GM12878 (cell line): ENCODE measurements at regions not wholly inside any gene's neighbourhood (a gene's known extent, or its start where the extent isn't known, plus 50 kb on each side); places are given as distances from the start of the nearest gene placed in this dataset.

Experiments used
- ATF2 ChIP-seq: IDR thresholded peaks from 2 replicates; pipeline ENCODE4 v1.6.1; 2012; ENCODE audit warnings: low read length, inconsistent platforms
- CREM ChIP-seq: IDR thresholded peaks from 2 replicates; pipeline ENCODE4 v1.6.1; 2014; ENCODE audit warnings: antibody characterized with exemption, low read depth
- E2F8 ChIP-seq: fragments of 450-650 bp; IDR thresholded peaks from 2 replicates; pipeline ENCODE4 v1.6.1; 2018; ENCODE audit warnings: mild to moderate bottlenecking, low read depth, moderate library complexity; ENCODE audit not compliant: partially characterized antibody
- EP300 ChIP-seq, 2 experiments: fragments of 150-350 bp in 1 of 2; IDR thresholded peaks; 2 replicates each; pipeline ENCODE4 v1.6.1; 2011 to 2012; ENCODE audit warnings: low read depth in 2 of 2, low read length in 2 of 2, borderline replicate concordance in 1 of 2, improper control_type of control experiment in 1 of 2, inconsistent platforms in 1 of 2; ENCODE audit not compliant: control insufficient read depth in 1 of 2
- FOS ChIP-seq: IDR thresholded peaks from 3 replicates; pipeline ENCODE4 v1.6.1; 2011; ENCODE audit warnings: borderline replicate concordance; ENCODE audit not compliant: insufficient read length; ENCODE audit errors: extremely low read depth
- RCOR1 ChIP-seq: conservative IDR thresholded peaks from 2 replicates; pipeline ENCODE4 v1.6.1; 2012; ENCODE audit warnings: low read depth, low read length, improper control_type of control experiment
- TF ChIP-seq, protein P1 (sequence below): fragments of 450-650 bp; IDR thresholded peaks from 2 replicates; pipeline ENCODE4 v1.6.1; 2017; ENCODE audit warnings: mild to moderate bottlenecking, low read depth, inconsistent platforms; ENCODE audit not compliant: poor library complexity, severe bottlenecking
- TF ChIP-seq, protein P2 (sequence below): fragments of 450-650 bp; IDR thresholded peaks from 2 replicates; pipeline ENCODE4 v1.6.1; 2017; ENCODE audit warnings: low read depth, mild to moderate bottlenecking, moderate library complexity

GRCh38 chr1:113259988-113260387 is 130.3 kb upstream of the MAGI3 start (continued):
- TF ChIP-seq CREM (no peak), ATF2 (no peak), FOS (no peak), RCOR1 (no peak), EP300 (IDR thresholded peaks at IDR 0.05; ENCODE audit: borderline replicate concordance in 1 of 2, control insufficient read depth in 1 of 2, low read depth in 2 of 2, low read length in 2 of 2) (no peak), E2F8 (no peak)
- TF ChIP-seq, protein P1, sequence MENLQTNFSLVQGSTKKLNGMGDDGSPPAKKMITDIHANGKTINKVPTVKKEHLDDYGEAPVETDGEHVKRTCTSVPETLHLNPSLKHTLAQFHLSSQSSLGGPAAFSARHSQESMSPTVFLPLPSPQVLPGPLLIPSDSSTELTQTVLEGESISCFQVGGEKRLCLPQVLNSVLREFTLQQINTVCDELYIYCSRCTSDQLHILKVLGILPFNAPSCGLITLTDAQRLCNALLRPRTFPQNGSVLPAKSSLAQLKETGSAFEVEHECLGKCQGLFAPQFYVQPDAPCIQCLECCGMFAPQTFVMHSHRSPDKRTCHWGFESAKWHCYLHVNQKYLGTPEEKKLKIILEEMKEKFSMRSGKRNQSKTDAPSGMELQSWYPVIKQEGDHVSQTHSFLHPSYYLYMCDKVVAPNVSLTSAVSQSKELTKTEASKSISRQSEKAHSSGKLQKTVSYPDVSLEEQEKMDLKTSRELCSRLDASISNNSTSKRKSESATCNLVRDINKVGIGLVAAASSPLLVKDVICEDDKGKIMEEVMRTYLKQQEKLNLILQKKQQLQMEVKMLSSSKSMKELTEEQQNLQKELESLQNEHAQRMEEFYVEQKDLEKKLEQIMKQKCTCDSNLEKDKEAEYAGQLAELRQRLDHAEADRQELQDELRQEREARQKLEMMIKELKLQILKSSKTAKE: no peak
- TF ChIP-seq, protein P2, sequence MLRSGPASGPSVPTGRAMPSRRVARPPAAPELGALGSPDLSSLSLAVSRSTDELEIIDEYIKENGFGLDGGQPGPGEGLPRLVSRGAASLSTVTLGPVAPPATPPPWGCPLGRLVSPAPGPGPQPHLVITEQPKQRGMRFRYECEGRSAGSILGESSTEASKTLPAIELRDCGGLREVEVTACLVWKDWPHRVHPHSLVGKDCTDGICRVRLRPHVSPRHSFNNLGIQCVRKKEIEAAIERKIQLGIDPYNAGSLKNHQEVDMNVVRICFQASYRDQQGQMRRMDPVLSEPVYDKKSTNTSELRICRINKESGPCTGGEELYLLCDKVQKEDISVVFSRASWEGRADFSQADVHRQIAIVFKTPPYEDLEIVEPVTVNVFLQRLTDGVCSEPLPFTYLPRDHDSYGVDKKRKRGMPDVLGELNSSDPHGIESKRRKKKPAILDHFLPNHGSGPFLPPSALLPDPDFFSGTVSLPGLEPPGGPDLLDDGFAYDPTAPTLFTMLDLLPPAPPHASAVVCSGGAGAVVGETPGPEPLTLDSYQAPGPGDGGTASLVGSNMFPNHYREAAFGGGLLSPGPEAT: no peak
